Caco-2 (cell line): ENCODE measurements at regions not wholly inside any gene's neighbourhood (a gene's known extent, or its start where the extent isn't known, plus 50 kb on each side); places are given as distances from the start of the nearest gene placed in this dataset.
A peak's percentile ranks its signal among the peaks of the same experiment; 100 is the strongest.

Source experiments
- BruUV-seq: library from RNA; stranded (reverse); fragments of 400-500 nt; replicated peaks from 2 replicates; lab custom pipeline; 2021; lab: Mats Ljungman, UMichigan
- CTCF ChIA-PET: fragments of 300-600 bp; sonication (Branson Sonifier 250); formaldehyde crosslinking; loops from one replicate; lab custom pipeline; 2022; ENCODE audit warnings: antibody characterized with exemption; lab: Charles Lee
- POLR2A ChIA-PET: fragments of 300-600 bp; sonication (Branson Sonifier 250); formaldehyde crosslinking; loops from one replicate; lab custom pipeline; 2022; ENCODE audit warnings: antibody characterized with exemption; lab: Charles Lee
- DNase-seq, 2 experiments: peaks; one replicate each; pipeline versions ENCODE4 v3.0.0 to v3.0.0-alpha.2; 2020 to 2022
- H3K27me3 ChIP-seq: replicated peaks from 2 replicates; pipeline ENCODE4 v1.6.0; 2011; ENCODE audit warnings: low read length; ENCODE audit not compliant: control insufficient read depth, insufficient read depth
- H3K36me3 ChIP-seq: 2 replicates; pipeline ENCODE4 v1.5.1; 2011; ENCODE audit warnings: low read length; ENCODE audit not compliant: control insufficient read depth, insufficient read depth
- H3K4me1 ChIP-seq: fragments of 250-450 bp; sonication (Bioruptor Pico); 2 replicates; pipeline ENCODE4 v1.5.1; 2020; ENCODE audit warnings: mild to moderate bottlenecking
- H3K4me3 ChIP-seq: 2 replicates; pipeline ENCODE4 v1.5.1; 2011; ENCODE audit warnings: low read depth, mild to moderate bottlenecking, control low read depth, low read length
- H3K9me3 ChIP-seq: fragments of 250-450 bp; sonication (Bioruptor Pico); 2 replicates; pipeline ENCODE4 v1.5.1; 2020; ENCODE audit warnings: mild to moderate bottlenecking, moderate library complexity
- H3K27ac Mint-ChIP-seq: one replicate; pipeline ENCODE4 v1.8.0; 2022; ENCODE audit warnings: mixed read lengths; ENCODE audit not compliant: unreplicated experiment
- H3K27me3 Mint-ChIP-seq: one replicate; pipeline ENCODE4 v1.8.0; 2022; ENCODE audit warnings: mixed read lengths; ENCODE audit not compliant: insufficient read depth, unreplicated experiment
- H3K36me3 Mint-ChIP-seq: one replicate; pipeline ENCODE4 v1.8.0; 2022; ENCODE audit warnings: mild to moderate bottlenecking, mixed read lengths; ENCODE audit not compliant: insufficient read depth, unreplicated experiment
- H3K4me1 Mint-ChIP-seq: one replicate; pipeline ENCODE4 v1.8.0; 2022; ENCODE audit warnings: low read depth, mixed read lengths; ENCODE audit not compliant: unreplicated experiment
- H3K4me3 Mint-ChIP-seq: one replicate; pipeline ENCODE4 v1.8.0; 2022; ENCODE audit warnings: mild to moderate bottlenecking, moderate library complexity, mixed read lengths; ENCODE audit not compliant: unreplicated experiment
- H3K9me3 Mint-ChIP-seq: one replicate; pipeline ENCODE4 v1.8.0; 2022; ENCODE audit warnings: mixed read lengths; ENCODE audit not compliant: unreplicated experiment
- intact Hi-C: fragments of 100-400 bp; cut with micrococcal nuclease; formaldehyde crosslinking; loops from one replicate; pipeline ENCODE4 v1.10.0; 2022; ENCODE audit not compliant: unreplicated experiment
- TF ChIP-seq, protein P1 (sequence below), 2 experiments: fragments of 200-600 bp in 1 of 2; IDR thresholded peaks; 1 replicate in 1 of 2; 2 replicates in 1 of 2; pipeline versions ENCODE4 v1.5.1 to v1.8.0; 2011 to 2022; ENCODE audit warnings: antibody characterized with exemption in 1 of 2, control low read depth in 1 of 2, inconsistent platforms in 1 of 2, low read depth in 1 of 2, low read length in 1 of 2, mild to moderate bottlenecking in 1 of 2, moderate library complexity in 1 of 2; ENCODE audit not compliant: insufficient read depth in 1 of 2, severe bottlenecking in 1 of 2, unreplicated experiment in 1 of 2

- no peaks in the 10 kb centered on the region for H3K36me3 Mint-ChIP-seq
- H3K27ac Mint-ChIP-seq = no peak overlapping the region
- no peaks in the 10 kb centered on the region for H3K9me3 Mint-ChIP-seq
- Histone ChIP-seq H3K9me3 (no peaks in the 10 kb centered on the region), H3K4me1 (no peaks in the 10 kb centered on the region), H3K4me3 (no peak overlapping the region), H3K27me3 (no peaks in the 10 kb centered on the region), H3K36me3 (no peaks in the 10 kb centered on the region)
- peaks cover 14% of the 10 kb centered on the region for H3K27me3 Mint-ChIP-seq
- intact Hi-C loops = no loop called here
- peaks cover 11% of the 10 kb centered on the region for H3K4me1 Mint-ChIP-seq
- no peak for DNase-seq
- POLR2A ChIA-PET = no interaction called here
- H3K4me3 Mint-ChIP-seq = no peak overlapping the region
- no TSS peak for BruUV-seq
- CTCF ChIA-PET = no interaction called here
- TF ChIP-seq, protein P1, sequence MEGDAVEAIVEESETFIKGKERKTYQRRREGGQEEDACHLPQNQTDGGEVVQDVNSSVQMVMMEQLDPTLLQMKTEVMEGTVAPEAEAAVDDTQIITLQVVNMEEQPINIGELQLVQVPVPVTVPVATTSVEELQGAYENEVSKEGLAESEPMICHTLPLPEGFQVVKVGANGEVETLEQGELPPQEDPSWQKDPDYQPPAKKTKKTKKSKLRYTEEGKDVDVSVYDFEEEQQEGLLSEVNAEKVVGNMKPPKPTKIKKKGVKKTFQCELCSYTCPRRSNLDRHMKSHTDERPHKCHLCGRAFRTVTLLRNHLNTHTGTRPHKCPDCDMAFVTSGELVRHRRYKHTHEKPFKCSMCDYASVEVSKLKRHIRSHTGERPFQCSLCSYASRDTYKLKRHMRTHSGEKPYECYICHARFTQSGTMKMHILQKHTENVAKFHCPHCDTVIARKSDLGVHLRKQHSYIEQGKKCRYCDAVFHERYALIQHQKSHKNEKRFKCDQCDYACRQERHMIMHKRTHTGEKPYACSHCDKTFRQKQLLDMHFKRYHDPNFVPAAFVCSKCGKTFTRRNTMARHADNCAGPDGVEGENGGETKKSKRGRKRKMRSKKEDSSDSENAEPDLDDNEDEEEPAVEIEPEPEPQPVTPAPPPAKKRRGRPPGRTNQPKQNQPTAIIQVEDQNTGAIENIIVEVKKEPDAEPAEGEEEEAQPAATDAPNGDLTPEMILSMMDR (IDR thresholded peaks at IDR 0.05; ENCODE audit: insufficient read depth in 1 of 2, low read depth in 1 of 2, low read length in 1 of 2, severe bottlenecking in 1 of 2, unreplicated experiment in 1 of 2) = peak; percentile 18 to 50
These were observed 505.6 kb upstream of the MKI67 start for GRCh38 chr10:128631801-128632241.

DNA sequence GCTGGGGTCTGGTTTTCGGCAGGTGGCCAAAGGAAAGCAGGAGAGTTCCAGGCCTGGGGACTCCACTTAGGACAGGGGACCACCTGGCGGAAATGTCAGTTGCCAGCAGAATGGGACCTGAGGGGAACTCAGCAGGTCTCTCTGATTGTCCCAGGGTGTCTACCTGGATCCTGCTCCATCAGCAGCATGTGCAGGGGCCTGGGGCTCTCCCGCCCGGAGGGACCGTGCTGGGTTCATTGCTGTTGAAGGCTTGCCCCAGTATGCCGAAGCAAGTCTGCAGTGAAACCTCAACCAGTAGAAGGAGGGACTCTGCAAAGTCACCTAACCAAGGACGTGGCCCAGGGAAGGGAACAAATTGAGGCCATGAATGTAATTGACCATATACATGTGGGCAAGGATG is 506.5 kb upstream of the MKI67 start:
- Histone ChIP-seq H3K27me3 (no peaks in the 10 kb centered on the region), H3K4me1 (no peaks in the 10 kb centered on the region), H3K4me3 (no peak overlapping the region), H3K9me3 (no peaks in the 10 kb centered on the region), H3K36me3 (no peaks in the 10 kb centered on the region)
- H3K4me3 Mint-ChIP-seq = no peak overlapping the region
- peaks cover 11% of the 10 kb centered on the region for H3K4me1 Mint-ChIP-seq
- CTCF ChIA-PET = no interaction called here
- peaks cover 14% of the 10 kb centered on the region for H3K27me3 Mint-ChIP-seq
- TF ChIP-seq, protein P1 (IDR thresholded peaks at IDR 0.05; ENCODE audit: insufficient read depth in 1 of 2, low read depth in 1 of 2, low read length in 1 of 2, severe bottlenecking in 1 of 2, unreplicated experiment in 1 of 2) = no peak
- H3K36me3 Mint-ChIP-seq = no peaks in the 10 kb centered on the region
- H3K9me3 Mint-ChIP-seq = no peaks in the 10 kb centered on the region
- intact Hi-C loops = no loop called here
- no TSS peak for BruUV-seq
- no peak overlapping the region for H3K27ac Mint-ChIP-seq
- no peak for DNase-seq
- POLR2A ChIA-PET = no interaction called here

- POLR2A ChIA-PET = no interaction called here
- H3K27me3 ChIP-seq = no peaks in the 10 kb centered on the region
- H3K4me1 Mint-ChIP-seq = peaks cover 5% of the 10 kb centered on the region
- TF ChIP-seq, protein P1 (IDR thresholded peaks at IDR 0.05; ENCODE audit: insufficient read depth in 1 of 2, low read depth in 1 of 2, low read length in 1 of 2, severe bottlenecking in 1 of 2, unreplicated experiment in 1 of 2) = peak in 1 of 2 experiments; percentile 13
- H3K4me3 Mint-ChIP-seq = no peak overlapping the region
- no TSS peak for BruUV-seq
- H3K27me3 Mint-ChIP-seq = peaks cover 14% of the 10 kb centered on the region
- H3K27ac Mint-ChIP-seq = no peak overlapping the region
- H3K36me3 Mint-ChIP-seq = no peaks in the 10 kb centered on the region
- no peak for DNase-seq
- intact Hi-C loops = no loop called here
- CTCF ChIA-PET = interaction anchor here (1.2 kb wide), 1 partner anchor 106 kb away, joined by 3 read pairs; no protein-coding TSS in a partner anchor
- H3K36me3 ChIP-seq = no peaks in the 10 kb centered on the region
- no peak overlapping the region for H3K4me3 ChIP-seq
- no peaks in the 10 kb centered on the region for H3K4me1 ChIP-seq
- H3K9me3 ChIP-seq = no peaks in the 10 kb centered on the region
- H3K9me3 Mint-ChIP-seq = no peaks in the 10 kb centered on the region
These were observed 507.8 kb upstream of the MKI67 start for GRCh38 chr10:128633864-128634540.
